PC-9 (cell line): ENCODE measurements at regions not wholly inside any gene's neighbourhood (a gene's known extent, or its start where the extent isn't known, plus 50 kb on each side); places are given as distances from the start of the nearest gene placed in this dataset.

Source experiments
- EZH2 ChIP-seq: fragments of 200-600 bp; sonication (generic); IDR thresholded peaks from 2 replicates; pipeline ENCODE4 v1.8.0; 2017; ENCODE audit warnings: antibody characterized with exemption, low read depth
- TF ChIP-seq, protein P1 (sequence below): fragments of 200-600 bp; sonication (generic); conservative IDR thresholded peaks from 2 replicates; pipeline ENCODE4 v1.6.1; 2017; ENCODE audit warnings: mixed run types, antibody characterized with exemption, mild to moderate bottlenecking, moderate library complexity

DNA sequence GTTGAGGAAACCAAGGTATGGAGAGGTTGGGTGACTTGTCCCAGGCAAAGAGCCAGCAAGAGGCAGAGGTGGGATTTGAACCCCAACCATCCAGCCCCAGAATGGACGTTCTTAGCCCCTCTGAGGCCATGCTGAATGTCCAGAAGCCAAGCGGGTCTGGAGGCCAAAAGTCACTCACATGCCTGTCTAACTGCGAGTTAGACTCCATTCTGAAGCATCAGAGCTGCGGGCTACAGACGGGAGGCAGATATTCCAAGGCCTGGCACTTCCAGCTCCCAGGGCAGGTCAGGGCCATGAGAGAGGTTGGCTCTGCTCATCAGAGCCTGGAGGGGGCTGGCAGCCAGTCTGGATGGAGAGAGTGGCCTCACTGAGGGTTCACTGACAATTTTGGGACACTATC, 616.5 kb downstream of the BRD1 start:
- TF ChIP-seq, protein P1, sequence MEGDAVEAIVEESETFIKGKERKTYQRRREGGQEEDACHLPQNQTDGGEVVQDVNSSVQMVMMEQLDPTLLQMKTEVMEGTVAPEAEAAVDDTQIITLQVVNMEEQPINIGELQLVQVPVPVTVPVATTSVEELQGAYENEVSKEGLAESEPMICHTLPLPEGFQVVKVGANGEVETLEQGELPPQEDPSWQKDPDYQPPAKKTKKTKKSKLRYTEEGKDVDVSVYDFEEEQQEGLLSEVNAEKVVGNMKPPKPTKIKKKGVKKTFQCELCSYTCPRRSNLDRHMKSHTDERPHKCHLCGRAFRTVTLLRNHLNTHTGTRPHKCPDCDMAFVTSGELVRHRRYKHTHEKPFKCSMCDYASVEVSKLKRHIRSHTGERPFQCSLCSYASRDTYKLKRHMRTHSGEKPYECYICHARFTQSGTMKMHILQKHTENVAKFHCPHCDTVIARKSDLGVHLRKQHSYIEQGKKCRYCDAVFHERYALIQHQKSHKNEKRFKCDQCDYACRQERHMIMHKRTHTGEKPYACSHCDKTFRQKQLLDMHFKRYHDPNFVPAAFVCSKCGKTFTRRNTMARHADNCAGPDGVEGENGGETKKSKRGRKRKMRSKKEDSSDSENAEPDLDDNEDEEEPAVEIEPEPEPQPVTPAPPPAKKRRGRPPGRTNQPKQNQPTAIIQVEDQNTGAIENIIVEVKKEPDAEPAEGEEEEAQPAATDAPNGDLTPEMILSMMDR = no peak
- no peak for TF ChIP-seq EZH2
